CD4-positive, alpha-beta T cell treated with Interleukin-6 at 100 ng/mL for 8 hours (primary cell): ENCODE measurements at regions not wholly inside any gene's neighbourhood (a gene's known extent, or its start where the extent isn't known, plus 50 kb on each side); places are given as distances from the start of the nearest gene placed in this dataset.

Experiments used
- DNase-seq: peaks from one replicate; pipeline ENCODE4 v3.0.0-alpha.2; 2020; ENCODE audit warnings: mixed read lengths, low spot score

- DNase-seq = no peak
Measured at GRCh38 chr18:2425426-2426317, 145.6 kb downstream of the METTL4 start.

- no peak for DNase-seq
Measured at GRCh38 chr18:2430191-2430590, 141.1 kb downstream of the METTL4 start.

GRCh38 chr18:2431806-2432205 is 139.5 kb downstream of the METTL4 start:
- no peak for DNase-seq

GRCh38 chr18:2433366-2433765 is 137.9 kb downstream of the METTL4 start:
- DNase-seq = no peak

GRCh38 chr18:2441544-2441943 is 129.8 kb downstream of the METTL4 start:
- DNase-seq = no peak

GRCh38 chr18:2442006-2442405 is 129.3 kb downstream of the METTL4 start:
- DNase-seq = no peak

GRCh38 chr18:2442726-2443275 is 128.5 kb downstream of the METTL4 start:
- DNase-seq = no peak

- DNase-seq = no peak
Measured at GRCh38 chr18:2444201-2444875, 127.0 kb downstream of the METTL4 start.

- no peak for DNase-seq
Measured at GRCh38 chr18:2448565-2449151, 122.6 kb downstream of the METTL4 start.

- DNase-seq = no peak
Measured at GRCh38 chr18:2451556-2451955, 119.7 kb downstream of the METTL4 start.

GRCh38 chr18:2459886-2460285 is 111.4 kb downstream of the METTL4 start:
- no peak for DNase-seq

- DNase-seq = no peak
Measured at GRCh38 chr18:2466978-2467377, 104.3 kb downstream of the METTL4 start.

- no peak for DNase-seq
Measured at GRCh38 chr18:2468051-2468450, 103.3 kb downstream of the METTL4 start.

GRCh38 chr18:2471523-2471922 is 99.8 kb downstream of the METTL4 start:
- DNase-seq = no peak

- no peak for DNase-seq
Measured at GRCh38 chr18:2478662-2479061, 92.6 kb downstream of the METTL4 start.

GRCh38 chr18:2480536-2480935 is 90.8 kb downstream of the METTL4 start:
- no peak for DNase-seq

- DNase-seq = no peak
Measured at GRCh38 chr18:2482706-2483475, 88.4 kb downstream of the METTL4 start.

- no peak for DNase-seq
Measured at GRCh38 chr18:2485983-2486382, 85.3 kb downstream of the METTL4 start.

- DNase-seq = no peak
Measured at GRCh38 chr18:2486426-2486825, 84.9 kb downstream of the METTL4 start.
